ENCODE measurements at regions not wholly inside any gene's neighbourhood (a gene's known extent, or its start where the extent isn't known, plus 50 kb on each side); places are given as distances from the start of the nearest gene placed in this dataset. TPM values are rescaled to one million over a fixed set of nuclear protein-coding genes. Genes with fewer than 3 reads are reported as not detected.
"Not testable (repeated sequence)": the region's sequence is repeated elsewhere in the genome, so short reads cannot be mapped to it uniquely, and the experiment has no call there.

DNA sequence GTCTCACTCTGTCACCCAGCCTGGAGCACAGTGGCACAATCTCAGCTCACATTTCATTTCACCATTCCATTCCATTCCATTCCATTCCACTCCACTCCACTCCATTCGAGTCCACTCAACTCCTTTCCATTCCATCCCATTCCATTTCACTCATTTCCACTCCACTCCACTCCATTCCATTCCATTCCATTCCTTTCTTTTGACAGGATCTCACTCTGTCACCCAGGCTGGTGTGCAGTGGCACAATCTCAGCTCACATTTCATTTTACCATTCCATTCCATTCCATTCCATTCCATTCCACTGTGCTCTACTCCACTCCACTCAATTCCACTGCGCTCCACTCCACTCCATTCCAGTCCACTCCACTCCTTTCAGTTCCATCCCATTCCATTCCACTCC is 639.6 kb downstream of the TP53TG3F start:
- not testable (repeated sequence) for DNase-seq (ENCODE audit: low read depth in 2 of 3, low spot score in 2 of 3)

Small RNAs in the stretch of these regions (small RNA-seq; reads per million reads assigned to genes)
- gene AC133561.3: not detected
- not detected for gene AC133561.4
- not detected for gene AC140658.4

All from hematopoietic multipotent progenitor cell (in vitro differentiated cells).